ENCODE measurements at regions not wholly inside any gene's neighbourhood (a gene's known extent, or its start where the extent isn't known, plus 50 kb on each side); places are given as distances from the start of the nearest gene placed in this dataset.

DNA sequence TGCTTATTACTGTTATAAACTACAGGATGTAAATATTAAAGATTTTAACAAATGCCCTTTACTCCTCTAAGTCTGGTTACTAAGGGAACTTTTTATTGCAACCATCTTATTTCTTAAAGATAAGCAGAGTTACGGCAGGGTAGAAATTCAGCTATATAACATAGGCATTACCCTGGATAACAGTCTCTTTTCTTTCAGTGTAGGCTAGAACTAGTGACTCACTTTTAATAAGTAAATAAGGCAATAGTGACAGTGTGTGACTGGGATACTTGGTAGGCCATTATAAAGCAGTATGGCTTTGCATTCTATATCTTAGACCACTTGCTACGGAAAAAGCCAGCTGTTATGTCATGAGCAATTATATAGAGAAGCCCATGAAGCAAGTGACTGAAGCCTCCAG, 1041.0 kb upstream of the NRXN1 start:
- WGBS (ENCODE audit: insufficient coverage): no CpG with 5 or more reads among the region's 2 CpGs
- Histone ChIP-seq H3K27me3 (ENCODE audit: control insufficient read depth, insufficient read depth, low read length) (no peaks in the 10 kb centered on the region), H3K4me3 (ENCODE audit: low read depth, low read length) (no peak overlapping the region), H3K9me3 (ENCODE audit: control insufficient read depth, insufficient read depth, low read length) (no peaks in the 10 kb centered on the region), H3K27ac (ENCODE audit: low read depth, low read length) (no peak overlapping the region), H3K4me1 (ENCODE audit: control insufficient read depth, insufficient read depth, low read length) (no peaks in the 10 kb centered on the region), H3K36me3 (ENCODE audit: control insufficient read depth, insufficient read depth, low read length) (no peaks in the 10 kb centered on the region)
- DNase-seq (ENCODE audit: low read depth in 4 of 6, low spot score in 6 of 6): no peak

GRCh38 chr2:52070665-52071064, 1038.7 kb upstream of the NRXN1 start:
- no peaks in the 10 kb centered on the region for H3K4me1 ChIP-seq (ENCODE audit: control insufficient read depth, insufficient read depth, low read length)
- no peaks in the 10 kb centered on the region for H3K27me3 ChIP-seq (ENCODE audit: control insufficient read depth, insufficient read depth, low read length)
- no peaks in the 10 kb centered on the region for H3K36me3 ChIP-seq (ENCODE audit: control insufficient read depth, insufficient read depth, low read length)
- no peak overlapping the region for H3K27ac ChIP-seq (ENCODE audit: low read depth, low read length)
- no peak overlapping the region for H3K4me3 ChIP-seq (ENCODE audit: low read depth, low read length)
- H3K9me3 ChIP-seq (ENCODE audit: control insufficient read depth, insufficient read depth, low read length): no peaks in the 10 kb centered on the region
- no CpG with 5 or more reads among the region's 1 CpG for WGBS (ENCODE audit: insufficient coverage)
- DNase-seq (ENCODE audit: low read depth in 4 of 6, low spot score in 6 of 6): no peak

GRCh38 chr2:52064234-52064633, 1032.3 kb upstream of the NRXN1 start:
- DNase-seq (ENCODE audit: low read depth in 4 of 6, low spot score in 6 of 6): no peak
- H3K9me3 ChIP-seq (ENCODE audit: control insufficient read depth, insufficient read depth, low read length): no peaks in the 10 kb centered on the region
- no peaks in the 10 kb centered on the region for H3K36me3 ChIP-seq (ENCODE audit: control insufficient read depth, insufficient read depth, low read length)
- WGBS (ENCODE audit: insufficient coverage): no CpG with 5 or more reads among the region's 4 CpGs
- H3K27me3 ChIP-seq (ENCODE audit: control insufficient read depth, insufficient read depth, low read length): no peaks in the 10 kb centered on the region
- H3K4me1 ChIP-seq (ENCODE audit: control insufficient read depth, insufficient read depth, low read length): no peaks in the 10 kb centered on the region
- H3K4me3 ChIP-seq (ENCODE audit: low read depth, low read length): no peak overlapping the region
- no peak overlapping the region for H3K27ac ChIP-seq (ENCODE audit: low read depth, low read length)

DNA sequence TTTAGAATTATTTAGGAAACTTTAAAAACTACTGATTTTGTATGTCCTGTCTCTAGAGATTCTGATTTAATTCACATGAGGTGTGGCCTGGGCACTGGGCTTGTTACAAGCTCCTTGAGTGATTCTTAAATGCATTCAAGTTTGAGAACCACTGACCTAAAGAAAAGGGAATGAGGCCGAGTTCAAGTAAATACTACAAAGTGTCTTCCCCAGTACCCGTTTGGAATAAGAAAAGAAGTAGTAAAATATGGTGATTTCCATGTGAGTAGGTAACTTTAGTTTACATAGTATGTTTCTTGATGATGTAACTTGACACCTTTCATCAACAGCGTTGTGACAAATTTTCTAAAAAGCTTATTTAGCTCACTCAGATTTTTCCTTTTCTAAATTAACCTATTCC, 1022.9 kb upstream of the NRXN1 start:
- 20% methylated on average over 1 of the region's 3 CpGs for WGBS (ENCODE audit: insufficient coverage)
- DNase-seq (ENCODE audit: low read depth in 4 of 6, low spot score in 6 of 6): no peak
- H3K4me3 ChIP-seq (ENCODE audit: low read depth, low read length): no peak overlapping the region
- H3K27ac ChIP-seq (ENCODE audit: low read depth, low read length): no peak overlapping the region
- no peaks in the 10 kb centered on the region for H3K36me3 ChIP-seq (ENCODE audit: control insufficient read depth, insufficient read depth, low read length)
- no peaks in the 10 kb centered on the region for H3K27me3 ChIP-seq (ENCODE audit: control insufficient read depth, insufficient read depth, low read length)
- no peaks in the 10 kb centered on the region for H3K4me1 ChIP-seq (ENCODE audit: control insufficient read depth, insufficient read depth, low read length)
- peaks cover 3% of the 10 kb centered on the region for H3K9me3 ChIP-seq (ENCODE audit: control insufficient read depth, insufficient read depth, low read length)

GRCh38 chr2:52036853-52037252, 1004.9 kb upstream of the NRXN1 start:
- Histone ChIP-seq H3K9me3 (ENCODE audit: control insufficient read depth, insufficient read depth, low read length) (no peaks in the 10 kb centered on the region), H3K4me1 (ENCODE audit: control insufficient read depth, insufficient read depth, low read length) (no peaks in the 10 kb centered on the region), H3K4me3 (ENCODE audit: low read depth, low read length) (no peak overlapping the region), H3K36me3 (ENCODE audit: control insufficient read depth, insufficient read depth, low read length) (no peaks in the 10 kb centered on the region), H3K27ac (ENCODE audit: low read depth, low read length) (no peak overlapping the region), H3K27me3 (ENCODE audit: control insufficient read depth, insufficient read depth, low read length) (no peaks in the 10 kb centered on the region)
- DNase-seq (ENCODE audit: low read depth in 4 of 6, low spot score in 6 of 6): no peak
- 80% methylated on average over 1 of the region's 1 CpG for WGBS (ENCODE audit: insufficient coverage)

GRCh38 chr2:52036024-52036423, 1004.1 kb upstream of the NRXN1 start:
- DNase-seq (ENCODE audit: low read depth in 4 of 6, low spot score in 6 of 6): no peak
- no peaks in the 10 kb centered on the region for H3K9me3 ChIP-seq (ENCODE audit: control insufficient read depth, insufficient read depth, low read length)
- WGBS (ENCODE audit: insufficient coverage): no CpG with 5 or more reads among the region's 1 CpG

GRCh38 chr2:52035391-52035790, 1003.5 kb upstream of the NRXN1 start:
- DNase-seq (ENCODE audit: low read depth in 4 of 6, low spot score in 6 of 6): no peak
- no peaks in the 10 kb centered on the region for H3K36me3 ChIP-seq (ENCODE audit: control insufficient read depth, insufficient read depth, low read length)
- no peak overlapping the region for H3K4me3 ChIP-seq (ENCODE audit: low read depth, low read length)
- WGBS (ENCODE audit: insufficient coverage): 100% methylated on average over 1 of the region's 1 CpG
- H3K9me3 ChIP-seq (ENCODE audit: control insufficient read depth, insufficient read depth, low read length): no peaks in the 10 kb centered on the region
- no peak overlapping the region for H3K27ac ChIP-seq (ENCODE audit: low read depth, low read length)
- no peaks in the 10 kb centered on the region for H3K4me1 ChIP-seq (ENCODE audit: control insufficient read depth, insufficient read depth, low read length)
- no peaks in the 10 kb centered on the region for H3K27me3 ChIP-seq (ENCODE audit: control insufficient read depth, insufficient read depth, low read length)

More at GRCh38 chr2:52036024-52036423, 1004.1 kb upstream of the NRXN1 start:
- Histone ChIP-seq H3K36me3 (ENCODE audit: control insufficient read depth, insufficient read depth, low read length) (no peaks in the 10 kb centered on the region), H3K27ac (ENCODE audit: low read depth, low read length) (no peak overlapping the region), H3K4me1 (ENCODE audit: control insufficient read depth, insufficient read depth, low read length) (no peaks in the 10 kb centered on the region), H3K4me3 (ENCODE audit: low read depth, low read length) (no peak overlapping the region), H3K27me3 (ENCODE audit: control insufficient read depth, insufficient read depth, low read length) (no peaks in the 10 kb centered on the region)

DNA sequence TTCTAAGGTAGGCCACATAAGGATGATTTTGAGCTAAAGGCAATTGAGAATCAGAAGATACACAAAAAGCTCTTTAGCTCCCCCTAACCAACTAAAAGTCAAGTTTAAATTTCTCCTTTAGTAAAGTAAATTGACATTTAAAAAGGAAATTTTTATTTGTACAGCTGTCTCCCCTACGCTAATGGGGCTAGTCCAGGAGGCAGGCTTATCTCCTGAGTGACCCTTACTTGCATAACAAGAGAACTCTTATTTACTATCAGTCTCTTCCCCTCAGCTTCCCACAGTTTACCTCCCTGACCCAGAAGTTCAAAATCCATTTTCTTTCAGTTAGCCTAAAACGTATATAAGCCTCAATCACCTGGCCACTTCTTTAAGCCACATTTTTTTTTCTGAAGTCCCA, 1002.8 kb upstream of the NRXN1 start:
- Histone ChIP-seq H3K4me1 (ENCODE audit: control insufficient read depth, insufficient read depth, low read length) (no peaks in the 10 kb centered on the region), H3K4me3 (ENCODE audit: low read depth, low read length) (no peak overlapping the region), H3K27ac (ENCODE audit: low read depth, low read length) (no peak overlapping the region), H3K36me3 (ENCODE audit: control insufficient read depth, insufficient read depth, low read length) (no peaks in the 10 kb centered on the region), H3K27me3 (ENCODE audit: control insufficient read depth, insufficient read depth, low read length) (no peaks in the 10 kb centered on the region), H3K9me3 (ENCODE audit: control insufficient read depth, insufficient read depth, low read length) (no peaks in the 10 kb centered on the region)
- WGBS (ENCODE audit: insufficient coverage): no CpG with 5 or more reads among the region's 2 CpGs
- no peak for DNase-seq (ENCODE audit: low read depth in 4 of 6, low spot score in 6 of 6)

GRCh38 chr2:52022006-52022405, 990.1 kb upstream of the NRXN1 start:
- Histone ChIP-seq H3K9me3 (ENCODE audit: control insufficient read depth, insufficient read depth, low read length) (no peaks in the 10 kb centered on the region), H3K4me1 (ENCODE audit: control insufficient read depth, insufficient read depth, low read length) (no peaks in the 10 kb centered on the region), H3K27me3 (ENCODE audit: control insufficient read depth, insufficient read depth, low read length) (no peaks in the 10 kb centered on the region), H3K4me3 (ENCODE audit: low read depth, low read length) (no peak overlapping the region), H3K36me3 (ENCODE audit: control insufficient read depth, insufficient read depth, low read length) (no peaks in the 10 kb centered on the region), H3K27ac (ENCODE audit: low read depth, low read length) (no peak overlapping the region)
- peak in 1 of 6 donors; percentile 50 for DNase-seq (ENCODE audit: low read depth in 4 of 6, low spot score in 6 of 6)
- 87% methylated on average over 2 of the region's 3 CpGs for WGBS (ENCODE audit: insufficient coverage)

DNA sequence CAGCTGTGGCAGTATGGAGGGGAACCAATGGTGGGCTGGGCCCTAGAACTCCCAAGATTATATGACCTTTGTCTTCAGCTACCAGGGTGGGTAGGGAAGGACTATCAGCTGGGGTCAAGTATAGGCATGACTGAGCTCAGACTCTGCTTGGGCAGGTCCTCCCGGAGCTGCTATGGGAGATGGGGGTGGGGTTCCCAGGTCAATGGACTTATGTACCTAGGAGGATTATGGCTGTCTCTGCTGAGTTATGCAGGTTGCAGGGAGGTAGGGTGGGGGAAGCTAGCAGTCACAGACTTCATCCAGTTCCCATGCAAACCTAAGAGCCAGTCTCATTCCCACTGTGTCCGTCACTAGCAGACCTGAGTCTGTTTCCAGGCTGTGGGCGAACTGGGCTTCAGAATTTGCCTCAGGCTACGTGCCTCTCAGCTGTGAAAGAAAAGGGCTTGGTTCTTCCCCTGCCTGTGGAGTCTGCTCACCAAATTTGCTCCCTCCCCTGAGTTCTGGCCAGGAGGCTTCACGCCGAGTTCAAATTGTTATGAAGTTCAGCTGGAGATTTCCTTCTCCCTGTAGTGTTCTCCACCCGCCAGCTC, 985.8 kb upstream of the NRXN1 start:
- Histone ChIP-seq H3K27ac (ENCODE audit: low read depth, low read length) (no peak overlapping the region), H3K4me1 (ENCODE audit: control insufficient read depth, insufficient read depth, low read length) (no peaks in the 10 kb centered on the region), H3K4me3 (ENCODE audit: low read depth, low read length) (no peak overlapping the region), H3K9me3 (ENCODE audit: control insufficient read depth, insufficient read depth, low read length) (peaks cover under 1% of the 10 kb centered on the region), H3K36me3 (ENCODE audit: control insufficient read depth, insufficient read depth, low read length) (no peaks in the 10 kb centered on the region), H3K27me3 (ENCODE audit: control insufficient read depth, insufficient read depth, low read length) (no peaks in the 10 kb centered on the region)
- DNase-seq (ENCODE audit: low read depth in 4 of 6, low spot score in 6 of 6): no peak
- WGBS (ENCODE audit: insufficient coverage): 82% methylated on average over 7 of the region's 7 CpGs
